ENCODE measurements at regions not wholly inside any gene's neighbourhood (a gene's known extent, or its start where the extent isn't known, plus 50 kb on each side); places are given as distances from the start of the nearest gene placed in this dataset.

DNA sequence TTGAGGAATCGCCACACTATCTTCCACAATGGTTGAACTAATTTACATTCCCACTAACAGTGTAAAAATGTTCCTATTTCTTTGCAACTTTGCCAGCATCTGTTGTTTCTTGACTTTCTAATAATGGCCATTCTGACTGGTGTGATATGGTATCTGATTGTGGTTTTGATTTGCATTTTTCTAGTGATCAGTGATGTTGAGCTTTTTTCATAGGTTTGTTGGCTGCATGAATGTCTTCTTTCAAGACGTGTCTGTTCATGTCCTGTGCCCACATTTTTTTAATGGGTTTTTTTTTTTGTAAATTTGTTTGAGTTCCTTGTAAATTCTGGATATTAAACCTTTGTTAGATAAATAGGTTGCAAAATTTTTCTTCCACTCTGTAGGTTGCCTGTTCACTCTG is 615.9 kb downstream of the SEMA5A start:
- no peaks in the 10 kb centered on the region for H3K9me3 ChIP-seq (replicated peaks in 1 of 3)
- no peaks in the 10 kb centered on the region for H3K36me3 ChIP-seq (replicated peaks in 1 of 2)
- no peaks in the 10 kb centered on the region for H3K27me3 ChIP-seq
- TF ChIP-seq POLR2A (IDR thresholded peaks at IDR 0.05) (no peak), CTCF (IDR thresholded peaks at IDR 0.05) (no peak)
- H3K27ac ChIP-seq: no peak overlapping the region
- WGBS, 4 donors: 54 to 66% (median 61%) methylated on average over 2 of the region's 2 CpGs
- DNase-seq: no peak
- intact Hi-C loops (cut with DNase I): no loop called here
- no peak overlapping the region for H3K4me3 ChIP-seq
- no peaks in the 10 kb centered on the region for H3K4me1 ChIP-seq (replicated peaks in 1 of 2)

DNA sequence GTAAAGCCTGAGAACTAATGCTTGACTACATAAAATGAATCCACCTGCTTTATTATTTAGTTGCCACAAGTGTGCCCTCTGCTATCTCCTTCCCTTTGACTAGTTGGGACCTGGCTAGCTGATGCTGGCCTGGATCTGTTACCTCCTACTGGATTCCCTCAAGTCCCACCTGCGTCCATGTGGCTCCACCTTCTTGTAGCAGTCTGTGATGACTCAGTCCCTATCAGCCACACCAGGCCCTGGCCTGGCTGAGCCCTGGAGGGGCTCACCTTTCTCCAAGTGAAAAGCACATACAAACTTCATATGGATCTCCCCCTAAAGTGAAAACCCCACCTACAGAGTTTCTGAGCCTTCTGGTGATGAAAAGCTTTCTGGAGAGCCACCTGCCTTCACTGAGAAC is 611.4 kb downstream of the SEMA5A start:
- no peaks in the 10 kb centered on the region for H3K27me3 ChIP-seq
- WGBS, 4 donors: 43 to 55% (median 48%) methylated on average over 1 of the region's 1 CpG
- H3K36me3 ChIP-seq (replicated peaks in 1 of 2): no peaks in the 10 kb centered on the region
- no peaks in the 10 kb centered on the region for H3K4me1 ChIP-seq (replicated peaks in 1 of 2)
- intact Hi-C loops (cut with DNase I): no loop called here
- no peak overlapping the region for H3K27ac ChIP-seq
- no peak for DNase-seq
- H3K9me3 ChIP-seq (replicated peaks in 1 of 3): no peaks in the 10 kb centered on the region
- TF ChIP-seq CTCF (IDR thresholded peaks at IDR 0.05) (no peak), POLR2A (IDR thresholded peaks at IDR 0.05) (no peak)
- no peak overlapping the region for H3K4me3 ChIP-seq

- WGBS, 4 donors: 65 to 82% (median 74%) methylated on average over 1 of the region's 1 CpG
- intact Hi-C loops (cut with DNase I): no loop called here
- Histone ChIP-seq H3K4me1 (replicated peaks in 1 of 2) (no peaks in the 10 kb centered on the region), H3K36me3 (replicated peaks in 1 of 2) (no peaks in the 10 kb centered on the region), H3K27ac (no peak overlapping the region), H3K9me3 (replicated peaks in 1 of 3) (no peaks in the 10 kb centered on the region), H3K4me3 (no peak overlapping the region), H3K27me3 (no peaks in the 10 kb centered on the region)
- no peak for TF ChIP-seq POLR2A (IDR thresholded peaks at IDR 0.05)
- no peak for TF ChIP-seq CTCF (IDR thresholded peaks at IDR 0.05)
- no peak for DNase-seq
These were observed 604.9 kb downstream of the SEMA5A start for GRCh38 chr5:8940934-8941333.

DNA sequence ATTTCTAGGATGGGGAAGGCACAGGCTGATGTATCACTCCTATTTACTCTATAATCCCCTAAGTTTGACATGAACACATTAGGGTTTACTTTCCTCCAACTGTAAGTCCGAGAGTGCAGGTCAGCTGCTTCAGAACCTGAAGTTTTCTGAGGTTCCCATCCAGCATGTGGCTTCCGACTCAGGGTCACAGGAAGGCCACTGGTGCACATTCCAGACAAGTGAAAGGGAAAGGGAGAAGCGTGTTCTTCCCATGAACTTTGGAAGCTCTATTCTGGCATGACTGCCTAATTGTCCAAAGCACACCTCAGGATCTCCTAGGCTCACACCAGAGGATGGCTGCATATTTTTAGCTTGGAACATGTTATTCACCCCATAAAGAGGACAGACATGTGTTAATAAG is 602.6 kb downstream of the SEMA5A start:
- no peak for DNase-seq
- H3K27ac ChIP-seq: no peak overlapping the region
- intact Hi-C loops (cut with DNase I): no loop called here
- H3K27me3 ChIP-seq: no peaks in the 10 kb centered on the region
- H3K4me3 ChIP-seq: no peak overlapping the region
- 45 to 53% (median 49%) methylated on average over 3 of the region's 3 CpGs for WGBS, 4 donors
- TF ChIP-seq CTCF (IDR thresholded peaks at IDR 0.05) (no peak), POLR2A (IDR thresholded peaks at IDR 0.05) (no peak)
- H3K4me1 ChIP-seq (replicated peaks in 1 of 2): no peaks in the 10 kb centered on the region
- H3K36me3 ChIP-seq (replicated peaks in 1 of 2): no peaks in the 10 kb centered on the region
- no peaks in the 10 kb centered on the region for H3K9me3 ChIP-seq (replicated peaks in 1 of 3)
